ENCODE measurements at regions not wholly inside any gene's neighbourhood (a gene's known extent, or its start where the extent isn't known, plus 50 kb on each side); places are given as distances from the start of the nearest gene placed in this dataset.
"Not testable (repeated sequence)": the region's sequence is repeated elsewhere in the genome, so short reads cannot be mapped to it uniquely, and the experiment has no call there.

DNA sequence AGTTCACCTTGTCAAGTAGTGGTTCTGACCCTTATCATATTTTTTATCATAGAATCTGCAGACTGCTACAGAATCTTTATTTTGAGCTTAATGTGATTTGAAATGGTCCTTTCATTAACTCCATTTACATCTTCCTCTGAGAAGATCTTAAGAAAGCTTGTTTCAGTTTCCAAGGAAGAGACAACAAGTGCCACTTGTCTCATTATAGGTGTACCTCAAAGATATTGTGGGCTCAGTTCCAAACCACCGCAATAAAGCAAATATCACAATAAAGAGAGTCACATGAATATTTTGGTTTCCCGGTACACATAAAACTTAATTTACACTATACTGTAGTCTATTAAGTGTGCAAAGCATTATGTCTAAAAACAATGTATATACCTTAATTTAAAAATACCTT, 66.4 kb upstream of the ATXN1 start:
- no peak for DNase-seq (ENCODE audit: low read depth)

DNA sequence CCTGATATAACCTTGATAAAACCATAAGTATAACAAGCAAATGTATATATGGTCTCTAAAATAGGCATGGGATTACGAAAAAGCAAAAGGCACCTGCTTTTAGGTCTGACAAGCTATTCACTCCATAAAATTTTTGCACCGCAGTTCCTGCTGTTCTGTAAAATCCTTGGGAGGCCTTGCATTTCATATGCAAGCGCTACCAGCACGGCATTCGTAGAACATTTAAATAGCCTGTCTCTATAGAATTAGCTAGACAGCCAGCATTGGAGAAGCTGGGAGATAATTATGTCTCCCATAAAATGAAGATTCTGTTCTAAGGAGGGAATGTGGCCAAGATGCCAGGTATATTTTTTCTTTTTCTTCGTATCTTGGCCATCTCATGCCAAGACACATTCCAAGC, 64.5 kb upstream of the ATXN1 start:
- DNase-seq (ENCODE audit: low read depth), result no peak

DNA sequence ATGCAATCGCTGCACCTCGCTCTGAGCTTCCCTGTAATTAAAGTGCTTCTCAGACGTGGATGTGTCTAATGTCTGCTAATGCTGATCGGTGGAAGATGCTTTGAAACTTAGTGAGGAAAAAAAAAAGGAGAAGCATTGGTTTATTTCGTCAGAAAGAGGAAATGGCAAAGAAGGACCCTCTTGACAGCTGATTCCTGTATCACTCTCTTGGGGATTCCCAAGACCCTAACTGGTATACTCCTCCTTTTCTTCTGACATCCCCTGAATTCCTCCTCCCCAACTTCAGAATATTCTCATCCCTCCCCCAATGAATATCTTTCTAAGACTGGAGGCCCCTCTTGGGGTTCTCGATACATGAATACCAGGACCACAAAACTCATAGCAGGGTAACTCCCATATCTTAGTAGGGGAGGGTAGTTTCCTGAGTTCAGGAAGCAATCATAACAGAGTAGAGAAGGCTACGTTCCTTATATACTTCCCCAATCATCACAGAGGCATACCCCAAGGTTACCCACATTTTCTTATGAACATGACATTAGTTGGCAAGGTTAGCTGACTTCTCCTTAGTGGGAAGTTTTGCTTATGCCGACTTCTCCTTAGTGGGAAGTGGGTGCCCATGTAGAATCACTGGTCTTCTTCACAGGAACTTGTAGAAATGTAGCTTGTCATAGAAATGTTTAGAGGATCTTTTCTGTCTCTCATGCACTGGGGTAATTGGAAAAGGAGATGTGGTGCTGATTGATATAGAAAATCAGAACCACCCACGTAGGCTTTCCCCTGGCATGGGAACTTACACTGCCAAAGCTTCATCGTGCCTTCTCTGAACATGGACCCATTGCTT, 63.8 kb upstream of the ATXN1 start:
- no peak for DNase-seq (ENCODE audit: low read depth)

DNA sequence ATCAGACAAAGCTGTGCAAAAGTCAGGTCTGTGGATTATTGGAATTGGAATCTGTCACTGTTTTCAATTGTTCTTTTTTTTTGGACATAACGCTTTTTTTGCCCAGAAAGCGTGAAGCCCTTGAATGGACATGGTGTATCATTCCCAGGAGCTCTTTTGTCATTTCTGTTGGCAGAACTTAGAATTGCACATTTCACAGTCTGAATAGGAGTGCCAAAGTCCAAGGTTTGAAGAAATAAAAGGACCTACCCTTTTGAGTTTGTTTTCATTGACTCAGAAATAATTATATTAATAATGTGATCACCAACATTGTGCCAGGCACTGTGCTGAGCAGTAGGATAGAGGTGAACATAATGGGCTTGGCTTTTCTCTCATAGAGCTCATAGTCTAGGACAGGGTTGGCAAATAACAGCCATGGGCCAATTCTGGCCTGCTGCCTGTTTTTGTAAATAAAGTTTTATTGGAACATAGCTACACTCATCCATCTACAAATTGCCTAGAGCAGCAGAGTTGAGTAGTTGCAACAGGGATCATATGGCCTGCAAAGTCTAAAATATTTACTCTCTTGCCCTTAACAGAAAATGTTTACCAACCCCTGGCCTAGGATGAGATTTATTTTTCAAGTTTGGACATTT, 62.6 kb upstream of the ATXN1 start:
- DNase-seq (ENCODE audit: low read depth), result no peak

DNA sequence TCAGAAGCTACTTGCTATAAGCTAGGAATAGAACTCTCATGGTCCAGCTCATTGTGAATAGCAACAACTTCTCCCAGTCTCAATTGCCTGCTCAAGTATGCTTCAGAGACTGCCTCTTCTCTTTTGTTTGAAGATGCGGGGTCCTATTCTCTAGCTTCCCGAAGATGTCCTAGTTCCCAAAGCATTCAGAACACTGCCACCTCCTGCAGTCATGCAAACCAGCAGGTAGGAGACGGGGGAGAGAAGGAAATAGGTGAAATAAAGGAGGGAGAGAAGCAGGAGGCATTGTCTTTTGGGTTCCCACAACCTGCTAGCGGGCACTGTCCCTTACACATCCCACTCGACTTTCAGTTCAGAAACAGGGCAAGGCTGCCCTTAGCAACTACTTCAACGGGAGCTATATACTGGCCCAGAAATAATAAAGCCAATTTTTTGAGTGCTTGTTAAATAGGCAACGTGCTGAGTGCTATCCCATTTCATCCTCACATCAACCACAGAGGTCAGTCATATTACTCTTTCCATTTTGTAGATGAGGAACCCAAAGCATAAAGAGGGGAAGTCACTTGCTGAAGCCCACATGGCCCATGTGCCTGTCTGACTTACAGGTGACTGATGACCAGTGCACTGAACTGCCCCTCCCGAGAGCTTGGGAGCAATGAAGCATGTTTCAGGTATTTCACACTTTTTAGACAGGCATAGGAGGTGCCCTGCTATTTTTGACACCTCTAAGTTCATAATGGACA, 61.9 kb upstream of the ATXN1 start:
- DNase-seq (ENCODE audit: low read depth), result no peak

DNA sequence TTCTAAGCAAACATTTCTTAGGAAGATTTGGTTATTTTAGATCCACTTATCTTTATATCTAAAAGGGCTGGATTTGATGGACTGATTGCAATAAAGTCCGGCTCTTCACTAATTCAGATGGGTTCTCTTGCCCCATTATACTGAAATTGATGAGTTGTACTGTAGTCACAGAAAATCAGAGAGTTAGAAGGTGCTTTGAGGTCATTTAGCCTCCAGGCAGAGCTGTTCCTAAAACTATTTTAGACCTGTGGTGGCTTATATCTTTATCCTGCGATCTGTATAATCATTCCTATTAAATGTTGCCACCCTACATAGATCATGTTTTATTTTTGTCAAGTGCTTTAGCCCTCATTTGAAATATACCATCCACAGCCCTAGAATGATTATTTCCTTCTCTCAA, 61.3 kb upstream of the ATXN1 start:
- no peak for DNase-seq (ENCODE audit: low read depth)

DNA sequence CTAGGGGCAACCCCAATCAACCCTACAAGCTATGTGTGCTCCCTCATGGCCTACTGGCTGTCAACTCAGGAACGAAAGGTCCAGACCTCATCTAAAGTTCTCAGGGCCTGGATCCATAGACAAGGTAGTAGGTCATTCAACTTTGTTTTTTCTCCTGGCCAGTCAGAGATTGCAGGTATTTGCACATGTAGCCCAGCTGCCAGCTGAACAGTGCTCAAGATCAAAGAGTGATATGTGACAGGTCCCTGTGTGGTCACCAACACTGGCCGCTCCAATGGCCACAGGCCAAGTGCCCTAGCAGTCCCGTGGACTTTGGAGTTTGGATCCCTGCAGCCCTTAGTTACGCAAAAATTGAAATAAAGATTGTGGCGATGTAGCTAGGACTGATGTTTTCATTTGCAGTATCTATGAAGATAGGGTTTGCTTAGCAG, 60.6 kb upstream of the ATXN1 start:
- DNase-seq (ENCODE audit: low read depth), result no peak

DNA sequence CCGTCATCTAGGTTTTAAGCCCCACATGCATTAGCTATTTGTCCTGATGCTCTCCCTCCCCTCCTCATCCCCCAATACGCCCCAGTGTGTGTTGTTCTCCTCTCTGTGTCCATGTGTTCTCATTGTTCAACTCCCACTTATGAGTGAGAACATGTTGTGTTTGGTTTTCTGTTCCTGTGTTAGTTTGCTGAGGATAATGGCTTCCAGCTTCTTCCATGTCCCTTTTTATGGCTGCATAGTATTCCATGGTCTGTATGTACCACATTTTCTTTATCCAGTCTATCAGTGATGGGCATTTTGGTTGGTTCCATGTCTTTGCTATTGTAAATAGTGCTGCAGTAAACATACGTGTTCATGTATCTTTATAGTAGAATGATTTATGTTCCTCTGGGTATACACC, 59.0 kb upstream of the ATXN1 start:
- DNase-seq (ENCODE audit: low read depth), result not testable (repeated sequence)

DNA sequence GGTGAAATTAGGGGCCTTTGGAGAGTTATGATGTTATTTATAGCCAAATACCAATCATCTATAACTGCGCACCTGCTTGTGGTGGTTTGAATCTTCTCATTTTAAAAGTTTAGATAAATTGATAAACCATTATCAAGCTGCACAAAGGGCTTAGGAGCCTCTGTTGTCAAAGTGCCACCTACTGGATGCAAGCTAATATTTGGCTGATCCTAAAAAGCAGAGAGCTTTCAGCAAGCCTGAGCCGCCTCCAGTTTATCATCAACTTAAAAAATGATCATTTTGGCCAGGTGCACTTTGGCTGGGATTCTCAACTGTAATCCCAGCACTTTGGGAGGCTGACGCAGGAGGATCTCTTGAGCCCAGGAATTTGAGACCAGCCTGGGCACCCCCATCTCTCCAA, 58.5 kb upstream of the ATXN1 start:
- DNase-seq (ENCODE audit: low read depth), result no peak

DNA sequence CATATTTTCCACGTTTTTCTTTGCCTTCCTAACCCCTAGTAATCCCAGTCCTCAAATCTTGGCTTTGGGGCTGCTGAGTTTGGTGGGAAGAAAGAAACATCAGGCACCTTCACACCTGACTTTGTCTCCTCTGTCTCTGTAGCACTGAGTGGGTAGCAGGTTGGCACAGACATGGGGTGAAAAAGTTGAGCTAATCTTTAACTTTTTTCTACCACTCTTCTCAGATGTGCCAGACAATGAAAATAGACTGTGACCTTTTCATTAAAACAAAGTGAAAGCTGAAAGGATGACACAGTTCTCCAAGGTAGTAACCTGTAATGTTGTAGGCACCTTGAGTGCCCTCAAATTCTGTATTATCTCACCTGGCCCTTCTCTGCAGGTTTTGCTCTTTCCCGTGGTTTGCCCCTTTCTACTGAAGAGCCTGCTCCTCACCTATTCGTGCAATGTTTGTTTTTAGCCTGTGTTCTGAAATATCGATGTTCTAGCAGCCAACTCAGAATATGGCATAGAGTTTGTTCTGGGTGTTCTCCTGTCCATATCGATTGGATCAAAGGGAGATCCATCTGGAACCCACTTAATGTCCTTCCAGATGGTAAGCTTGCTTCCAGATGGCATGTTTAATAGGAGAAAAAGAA, 57.8 kb upstream of the ATXN1 start:
- DNase-seq (ENCODE audit: low read depth), result no peak

DNA sequence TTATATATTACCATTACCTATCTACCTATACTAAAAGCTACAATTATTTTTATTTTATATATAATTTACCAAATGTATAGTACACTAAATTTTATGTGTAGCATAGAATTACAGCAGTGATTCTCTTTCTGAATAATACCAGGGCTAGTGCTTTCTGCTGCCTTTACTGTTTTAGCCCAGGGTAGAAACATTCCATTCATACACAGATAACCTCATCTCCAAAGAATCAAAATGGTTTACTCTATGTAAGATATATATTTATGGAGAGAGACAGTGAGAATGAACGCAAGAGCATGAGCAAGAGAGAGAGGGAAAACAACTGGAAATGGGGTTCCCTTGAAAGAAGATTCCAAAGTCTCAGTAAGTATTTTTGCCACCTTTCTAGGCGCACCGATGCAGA, 56.3 kb upstream of the ATXN1 start:
- DNase-seq (ENCODE audit: low read depth), result no peak

DNA sequence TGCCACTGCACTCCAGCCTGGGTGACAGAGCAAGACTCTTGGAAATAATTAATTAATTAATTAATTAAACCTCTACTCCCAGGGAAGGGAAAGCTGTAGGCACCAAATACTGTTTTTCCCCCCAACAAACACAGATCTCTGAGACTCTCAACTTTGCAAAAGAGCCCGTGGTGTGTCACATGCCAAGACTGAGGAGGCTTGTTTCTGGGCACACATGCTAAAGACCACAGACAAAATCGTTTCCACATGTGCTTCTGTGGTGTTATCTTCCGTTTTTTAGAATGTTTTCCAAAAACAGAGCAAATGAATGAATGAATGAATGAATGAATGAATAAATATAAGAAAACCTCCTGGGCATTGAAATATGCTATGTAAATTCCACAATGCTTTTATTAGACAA, 55.6 kb upstream of the ATXN1 start:
- no peak for DNase-seq (ENCODE audit: low read depth)

DNA sequence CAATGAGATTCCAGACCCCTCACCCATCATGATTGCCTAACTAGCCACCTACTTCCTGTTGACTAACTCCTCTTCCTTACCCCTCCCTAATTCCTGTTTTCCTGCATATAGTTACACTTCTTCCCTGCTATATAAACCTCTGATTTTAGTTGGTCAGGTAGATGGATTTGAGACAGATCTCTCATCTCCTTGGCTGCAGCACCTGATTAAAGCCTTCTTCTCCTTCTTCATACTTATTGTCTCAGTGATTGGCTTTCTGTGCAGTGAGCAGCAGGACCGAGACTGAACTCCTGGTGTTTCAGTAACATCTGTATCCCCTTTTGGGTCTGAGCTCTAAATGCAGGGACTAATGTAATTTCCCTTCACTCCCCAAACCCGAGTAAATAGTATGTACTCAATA, 51.7 kb upstream of the ATXN1 start:
- no peak for DNase-seq (ENCODE audit: low read depth)

DNA sequence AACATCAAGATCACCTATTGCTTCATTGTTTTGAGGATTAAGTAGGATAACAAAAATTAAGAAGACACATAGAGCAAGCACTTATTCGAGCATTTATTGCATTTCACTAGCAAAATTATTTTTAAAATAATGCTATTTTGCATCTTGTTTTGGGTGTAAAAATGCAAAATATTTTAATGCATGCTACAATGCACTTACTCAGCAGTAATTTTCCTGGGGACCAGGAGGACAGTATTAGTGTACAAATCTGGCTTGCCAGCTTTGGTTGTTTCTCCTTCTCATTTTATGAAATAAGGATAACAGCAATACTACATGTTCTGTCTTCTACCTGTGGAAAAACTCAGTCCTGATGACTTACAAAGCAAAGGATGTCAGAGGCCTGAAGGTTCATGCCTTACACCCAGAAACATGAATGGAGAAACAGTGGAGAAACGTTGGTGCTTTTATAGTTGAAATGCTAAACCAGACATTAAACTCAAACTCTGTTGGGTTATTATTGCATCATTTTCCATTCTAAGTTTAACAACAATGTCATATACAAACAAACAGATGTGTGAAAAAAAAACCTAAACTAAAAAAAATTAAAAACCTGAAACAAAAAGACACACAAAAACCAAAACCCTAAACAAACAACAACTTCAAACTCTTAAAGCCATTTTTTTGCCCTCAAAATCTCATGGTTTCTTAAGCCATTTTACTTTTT, 50.2 kb upstream of the ATXN1 start:
- no peak for DNase-seq (ENCODE audit: low read depth)
